K562 (cell line): ENCODE measurements at regions not wholly inside any gene's neighbourhood (a gene's known extent, or its start where the extent isn't known, plus 50 kb on each side); places are given as distances from the start of the nearest gene placed in this dataset.

Source experiments
- ARHGAP35 ChIP-seq: fragments of 450-650 bp; IDR thresholded peaks from 2 replicates; pipeline ENCODE4 v1.6.1; 2018; ENCODE audit not compliant: partially characterized antibody
- FOXA1 ChIP-seq: fragments of 450-650 bp; IDR thresholded peaks from 2 replicates; pipeline ENCODE4 v1.6.1; 2016; ENCODE audit warnings: mild to moderate bottlenecking, borderline replicate concordance
- POLR2A ChIP-seq: fragments of 450-650 bp; conservative IDR thresholded peaks from 2 replicates; pipeline ENCODE4 v1.6.1; 2016
- SLC30A9 ChIP-seq: fragments of 250-450 bp; sonication (Bioruptor Pico); IDR thresholded peaks from 2 replicates; pipeline ENCODE4 v1.8.0; 2022; ENCODE audit warnings: mild to moderate bottlenecking, moderate library complexity
- SMARCE1 ChIP-seq: fragments of 450-650 bp; IDR thresholded peaks from 2 replicates; pipeline ENCODE4 v1.7.1; 2016; ENCODE audit warnings: mild to moderate bottlenecking
- TARDBP ChIP-seq: fragments of 450-650 bp; IDR thresholded peaks from 2 replicates; pipeline ENCODE4 v1.6.1; 2016
- TF ChIP-seq, protein P1 (sequence below): fragments of 250-450 bp; sonication (Bioruptor Pico); IDR thresholded peaks from 2 replicates; pipeline ENCODE4 v1.8.0; 2021; ENCODE audit warnings: moderate library complexity, mild to moderate bottlenecking, inconsistent platforms
- TF ChIP-seq, protein P2 (sequence below), 3 experiments: IDR thresholded peaks in 2 of 3; conservative IDR thresholded peaks in 1 of 3; 2 replicates each; pipeline ENCODE4 v1.5.1; 2011 to 2012; ENCODE audit warnings: low read length in 3 of 3, mild to moderate bottlenecking in 3 of 3, control low read depth in 2 of 3, improper control_type of control experiment in 1 of 3, inconsistent platforms in 1 of 3, low read depth in 1 of 3, mixed read lengths in 1 of 3, moderate library complexity in 1 of 3; ENCODE audit not compliant: insufficient read depth in 2 of 3
- TF ChIP-seq, protein P3 (sequence below): fragments of 250-450 bp; sonication (Bioruptor Pico); IDR thresholded peaks from 2 replicates; pipeline ENCODE4 v1.8.0; 2022; ENCODE audit warnings: moderate library complexity, mild to moderate bottlenecking, inconsistent platforms
- TF ChIP-seq, protein P4 (sequence below): sonication (generic); formaldehyde crosslinking; IDR thresholded peaks from 2 replicates; pipeline ENCODE4 v1.8.0; 2023; ENCODE audit warnings: mild to moderate bottlenecking, missing genetic modification reagents

DNA sequence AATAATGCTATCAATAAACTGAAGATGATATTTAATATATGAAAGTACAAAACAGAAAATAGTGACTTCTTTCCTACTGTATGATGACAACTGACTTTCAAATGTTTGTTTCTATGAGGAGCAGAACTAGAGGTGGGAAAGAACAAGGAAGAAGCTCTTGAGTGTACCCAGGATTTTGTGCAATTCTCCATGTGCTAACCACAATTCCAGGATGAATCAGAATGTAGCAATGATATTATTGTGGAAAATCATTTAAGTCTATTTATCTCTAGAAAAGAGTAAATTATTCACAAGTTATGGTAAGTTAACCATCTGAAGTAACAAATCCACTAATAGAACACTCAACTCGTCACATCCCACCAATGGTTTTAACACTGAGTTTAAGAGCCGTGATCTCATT, 324.1 kb upstream of the EMCN start:
- TF ChIP-seq FOXA1: no peak
- TF ChIP-seq, protein P1, sequence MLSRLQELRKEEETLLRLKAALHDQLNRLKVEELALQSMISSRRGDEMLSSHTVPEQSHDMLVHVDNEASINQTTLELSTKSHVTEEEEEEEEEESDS (CRISPR knock-in tag): no peak
- no peak for TF ChIP-seq ARHGAP35
- no peak for TF ChIP-seq POLR2A
- TF ChIP-seq, protein P2, sequence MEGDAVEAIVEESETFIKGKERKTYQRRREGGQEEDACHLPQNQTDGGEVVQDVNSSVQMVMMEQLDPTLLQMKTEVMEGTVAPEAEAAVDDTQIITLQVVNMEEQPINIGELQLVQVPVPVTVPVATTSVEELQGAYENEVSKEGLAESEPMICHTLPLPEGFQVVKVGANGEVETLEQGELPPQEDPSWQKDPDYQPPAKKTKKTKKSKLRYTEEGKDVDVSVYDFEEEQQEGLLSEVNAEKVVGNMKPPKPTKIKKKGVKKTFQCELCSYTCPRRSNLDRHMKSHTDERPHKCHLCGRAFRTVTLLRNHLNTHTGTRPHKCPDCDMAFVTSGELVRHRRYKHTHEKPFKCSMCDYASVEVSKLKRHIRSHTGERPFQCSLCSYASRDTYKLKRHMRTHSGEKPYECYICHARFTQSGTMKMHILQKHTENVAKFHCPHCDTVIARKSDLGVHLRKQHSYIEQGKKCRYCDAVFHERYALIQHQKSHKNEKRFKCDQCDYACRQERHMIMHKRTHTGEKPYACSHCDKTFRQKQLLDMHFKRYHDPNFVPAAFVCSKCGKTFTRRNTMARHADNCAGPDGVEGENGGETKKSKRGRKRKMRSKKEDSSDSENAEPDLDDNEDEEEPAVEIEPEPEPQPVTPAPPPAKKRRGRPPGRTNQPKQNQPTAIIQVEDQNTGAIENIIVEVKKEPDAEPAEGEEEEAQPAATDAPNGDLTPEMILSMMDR (IDR thresholded peaks at IDR 0.05 in 2 of 3, conservative IDR thresholded peaks at IDR 0.05 in 1 of 3; ENCODE audit: insufficient read depth in 2 of 3, low read depth in 1 of 3, low read length in 3 of 3): no peak
- TF ChIP-seq, protein P3, sequence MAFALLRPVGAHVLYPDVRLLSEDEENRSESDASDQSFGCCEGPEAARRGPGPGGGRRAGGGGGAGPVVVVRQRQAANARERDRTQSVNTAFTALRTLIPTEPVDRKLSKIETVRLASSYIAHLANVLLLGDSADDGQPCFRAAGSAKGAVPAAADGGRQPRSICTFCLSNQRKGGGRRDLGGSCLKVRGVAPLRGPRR (CRISPR knock-in tag): no peak
- no peak for TF ChIP-seq SMARCE1
- no peak for TF ChIP-seq TARDBP
- TF ChIP-seq, protein P4, sequence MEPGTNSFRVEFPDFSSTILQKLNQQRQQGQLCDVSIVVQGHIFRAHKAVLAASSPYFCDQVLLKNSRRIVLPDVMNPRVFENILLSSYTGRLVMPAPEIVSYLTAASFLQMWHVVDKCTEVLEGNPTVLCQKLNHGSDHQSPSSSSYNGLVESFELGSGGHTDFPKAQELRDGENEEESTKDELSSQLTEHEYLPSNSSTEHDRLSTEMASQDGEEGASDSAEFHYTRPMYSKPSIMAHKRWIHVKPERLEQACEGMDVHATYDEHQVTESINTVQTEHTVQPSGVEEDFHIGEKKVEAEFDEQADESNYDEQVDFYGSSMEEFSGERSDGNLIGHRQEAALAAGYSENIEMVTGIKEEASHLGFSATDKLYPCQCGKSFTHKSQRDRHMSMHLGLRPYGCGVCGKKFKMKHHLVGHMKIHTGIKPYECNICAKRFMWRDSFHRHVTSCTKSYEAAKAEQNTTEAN: no peak
- no peak for TF ChIP-seq SLC30A9 (CRISPR knock-in tag)
